ENCODE measurements at regions not wholly inside any gene's neighbourhood (a gene's known extent, or its start where the extent isn't known, plus 50 kb on each side); places are given as distances from the start of the nearest gene placed in this dataset.

- no peak for DNase-seq (ENCODE audit: low read depth)
These were observed 61.6 kb upstream of the HS6ST1 start for GRCh38 chr2:128380061-128380889.

DNA sequence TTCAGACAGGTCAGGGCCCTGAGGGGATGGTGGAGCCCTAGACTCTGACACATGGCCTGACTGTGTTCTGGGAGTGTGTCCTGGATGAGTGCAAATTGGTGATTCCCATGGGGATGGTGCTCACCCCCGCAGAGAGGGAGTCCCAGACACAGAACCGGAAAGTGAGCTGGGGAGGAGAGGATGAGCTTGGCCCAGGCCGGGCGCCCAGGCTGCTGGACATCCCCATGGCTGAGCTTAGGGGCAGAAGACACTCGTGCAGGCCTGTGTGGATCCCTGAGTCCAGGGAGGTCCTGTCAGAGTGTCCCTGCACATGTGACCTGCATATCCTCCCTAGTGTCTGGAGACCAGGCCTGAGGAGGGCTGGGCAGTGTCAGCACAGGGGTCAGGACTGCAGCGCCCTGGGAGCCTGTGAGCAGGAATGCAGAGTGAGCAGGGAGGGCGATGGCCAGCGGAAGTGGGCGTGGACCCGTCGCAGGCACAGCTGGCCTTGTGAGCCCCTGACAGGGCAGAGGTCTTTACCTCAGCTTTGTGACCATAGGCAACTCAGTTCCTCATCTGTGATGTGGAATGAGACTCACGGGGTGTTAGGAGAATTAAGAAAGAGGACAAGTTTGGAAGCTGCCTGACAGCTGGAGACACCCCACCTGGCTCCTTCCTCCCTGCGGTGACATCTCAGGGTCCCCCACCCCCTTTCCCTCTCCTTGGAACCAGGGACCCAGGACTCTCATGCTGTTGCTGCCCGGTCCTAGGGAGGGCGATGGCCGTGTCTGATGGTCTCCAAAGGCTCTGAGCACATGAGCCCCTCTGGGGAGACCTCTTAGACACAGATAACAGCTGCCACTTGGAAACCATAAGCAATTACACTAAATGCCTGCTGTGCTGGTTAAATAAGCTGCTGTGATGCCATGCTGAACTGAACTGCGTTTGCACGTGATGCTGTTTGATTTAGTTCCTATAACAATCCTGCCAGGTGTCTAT is 62.6 kb upstream of the HS6ST1 start:
- no peak for DNase-seq (ENCODE audit: low read depth)

DNA sequence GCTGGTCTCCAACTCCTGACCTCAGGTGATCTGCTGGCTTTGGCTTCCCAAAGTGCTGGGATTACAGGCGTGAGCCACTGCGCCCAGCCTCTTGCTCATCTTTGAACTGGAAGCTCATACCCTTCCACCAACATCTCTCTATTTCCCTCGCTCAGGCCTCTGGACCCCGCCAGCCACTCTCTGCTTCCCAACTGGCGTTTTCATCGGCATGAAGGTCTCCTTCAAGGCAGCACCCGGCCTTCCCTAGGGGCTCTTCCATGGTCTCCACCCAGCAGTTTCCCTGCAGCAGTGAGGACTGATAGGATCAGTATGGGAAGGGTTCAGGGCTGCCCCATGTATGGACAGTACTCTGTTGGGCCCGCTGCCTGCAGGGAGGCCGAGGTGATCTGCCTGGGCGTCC is 65.8 kb upstream of the HS6ST1 start:
- DNase-seq (ENCODE audit: low read depth), result no peak

DNA sequence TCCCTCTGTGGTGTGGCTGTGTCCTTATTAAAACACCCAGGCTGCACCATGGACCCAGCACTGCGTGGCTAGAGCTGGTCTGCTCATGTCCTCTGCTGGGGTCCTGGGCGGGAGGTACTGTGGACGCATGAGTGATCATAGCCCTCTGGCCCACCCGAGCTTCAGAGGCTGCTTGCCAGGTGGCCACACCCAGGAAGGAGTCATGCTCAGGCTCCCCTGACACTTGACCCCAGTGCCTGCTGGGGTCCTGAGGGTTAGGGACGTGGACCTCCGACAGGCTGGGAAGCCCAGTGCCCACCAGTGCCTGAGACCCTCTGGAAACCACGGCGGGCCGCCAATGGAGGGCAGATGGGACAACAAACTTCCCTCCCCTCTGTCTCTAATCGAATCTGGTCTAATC is 66.3 kb upstream of the HS6ST1 start:
- no peak for DNase-seq (ENCODE audit: low read depth)

- no peak for DNase-seq (ENCODE audit: low read depth)
These were observed 66.7 kb upstream of the HS6ST1 start for GRCh38 chr2:128385365-128385764.

DNA sequence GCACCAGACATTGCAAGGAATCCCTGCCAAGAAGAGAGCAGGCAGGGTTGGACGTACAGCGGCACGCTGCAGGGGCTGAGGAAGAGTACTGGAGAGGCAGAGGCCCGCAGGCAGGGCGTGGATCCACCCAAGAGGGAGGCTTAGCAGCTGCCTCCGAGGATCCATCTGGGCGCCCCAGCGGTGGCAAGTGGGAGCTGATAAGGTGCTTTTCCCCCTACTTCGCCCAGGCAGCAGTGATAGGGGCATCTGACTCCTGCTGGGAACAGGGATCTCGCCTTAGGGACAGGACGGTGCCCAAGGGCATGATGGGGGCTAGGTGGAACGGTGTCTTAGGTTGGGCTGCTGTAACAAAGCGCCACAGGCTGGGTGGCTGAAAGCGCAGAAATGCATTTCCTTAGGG is 67.4 kb upstream of the HS6ST1 start:
- no peak for DNase-seq (ENCODE audit: low read depth)

DNA sequence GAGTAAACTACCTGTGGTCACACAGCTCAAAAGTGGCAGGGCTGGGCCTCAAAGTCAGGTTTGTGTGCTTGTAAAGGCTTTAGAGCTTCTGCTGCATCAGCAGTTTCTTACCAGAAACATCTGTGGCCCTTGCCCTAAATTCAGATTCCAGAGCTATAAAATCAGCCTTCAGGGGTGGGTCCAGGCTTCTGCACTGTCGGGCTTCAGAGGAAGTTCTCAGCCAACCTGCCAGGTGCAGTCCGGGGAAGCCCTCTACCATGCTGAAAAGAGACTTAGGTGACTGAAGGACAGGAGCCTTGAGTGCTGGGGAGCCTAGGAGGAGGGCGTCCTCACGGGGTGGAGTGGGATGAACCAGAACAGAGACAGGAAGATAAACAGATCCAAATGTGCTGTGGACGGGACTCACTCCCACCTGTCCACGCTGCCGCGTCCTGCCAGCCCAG is 69.9 kb upstream of the HS6ST1 start:
- no peak for DNase-seq (ENCODE audit: low read depth)

DNA sequence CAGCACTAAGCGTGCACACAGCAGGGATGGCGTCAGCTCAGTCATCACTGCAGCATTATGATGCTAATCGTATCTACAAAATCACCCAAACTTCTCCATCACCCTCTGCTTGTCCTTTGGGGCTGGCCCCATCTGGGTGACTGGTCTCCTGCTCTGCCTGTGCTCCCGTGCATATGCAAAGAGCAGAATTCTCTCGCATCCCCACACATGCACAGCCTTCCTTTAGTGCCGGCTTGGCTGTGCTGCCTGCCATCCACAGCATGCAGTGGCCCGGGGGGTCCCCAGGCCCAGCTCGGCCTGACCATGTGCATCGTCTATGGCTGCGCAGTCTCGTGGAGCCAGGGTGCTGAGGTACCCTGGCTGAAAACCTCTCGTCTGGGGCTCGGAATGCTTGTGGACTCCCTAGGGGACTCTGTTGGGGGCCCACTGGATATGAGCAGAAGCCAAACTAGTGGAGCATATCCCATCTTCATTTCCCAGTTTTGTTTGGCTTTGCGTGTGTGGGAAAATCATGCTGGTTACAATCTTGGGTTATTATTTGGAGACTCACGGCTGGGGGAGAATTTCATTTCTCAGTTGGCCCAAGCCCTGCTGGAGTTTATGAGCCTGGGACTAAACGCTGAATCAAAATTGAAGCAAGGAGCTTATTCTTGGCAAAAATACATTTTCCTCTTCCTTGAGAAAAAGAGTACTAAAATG is 70.9 kb upstream of the HS6ST1 start:
- no peak for DNase-seq (ENCODE audit: low read depth)

GRCh38 chr2:128390256-128390990 is 71.8 kb upstream of the HS6ST1 start:
- DNase-seq (ENCODE audit: low read depth), result no peak

- DNase-seq (ENCODE audit: low read depth), result no peak
These were observed 72.4 kb upstream of the HS6ST1 start for GRCh38 chr2:128390991-128391630.

DNA sequence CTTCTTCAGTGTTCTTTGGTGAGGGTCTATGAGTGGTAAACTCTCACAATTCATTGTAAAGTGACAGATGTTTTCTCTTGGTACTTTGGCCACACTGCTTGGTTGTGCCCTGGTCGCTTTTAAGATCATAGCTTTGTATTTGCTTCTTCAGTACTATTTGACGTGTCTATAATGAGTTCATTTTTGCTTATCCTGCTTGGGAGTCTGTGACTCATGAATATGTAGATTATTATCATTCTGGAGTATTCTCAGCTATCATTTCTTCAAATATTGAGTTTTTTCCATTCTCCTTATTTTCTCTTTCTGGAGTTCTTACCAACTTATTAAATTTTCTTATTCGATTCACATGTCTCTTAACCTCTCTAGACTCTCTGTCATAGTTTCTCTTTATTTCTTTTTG is 73.0 kb upstream of the HS6ST1 start:
- no peak for DNase-seq (ENCODE audit: low read depth)

DNA sequence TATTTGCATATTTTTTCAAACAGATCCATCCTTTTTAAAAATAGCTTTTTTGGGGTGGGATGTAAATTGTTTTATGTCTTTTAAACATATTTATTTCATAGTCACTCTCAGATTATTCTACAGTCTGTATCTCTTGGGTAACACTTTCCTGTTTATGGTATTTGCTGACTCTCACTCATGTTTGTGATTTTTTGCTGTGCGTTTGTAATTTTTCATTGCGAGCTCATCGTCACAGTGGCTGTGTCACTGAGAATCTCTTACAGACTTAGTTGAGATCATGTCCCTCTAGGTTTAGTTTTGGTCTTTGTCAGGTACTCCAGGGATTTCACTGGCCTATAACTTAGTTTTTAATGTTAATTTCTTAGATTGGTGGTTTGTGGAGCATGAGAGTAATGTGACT is 73.5 kb upstream of the HS6ST1 start:
- DNase-seq (ENCODE audit: low read depth), result no peak

GRCh38 chr2:128394007-128394730 is 75.5 kb upstream of the HS6ST1 start:
- DNase-seq (ENCODE audit: low read depth), result no peak

DNA sequence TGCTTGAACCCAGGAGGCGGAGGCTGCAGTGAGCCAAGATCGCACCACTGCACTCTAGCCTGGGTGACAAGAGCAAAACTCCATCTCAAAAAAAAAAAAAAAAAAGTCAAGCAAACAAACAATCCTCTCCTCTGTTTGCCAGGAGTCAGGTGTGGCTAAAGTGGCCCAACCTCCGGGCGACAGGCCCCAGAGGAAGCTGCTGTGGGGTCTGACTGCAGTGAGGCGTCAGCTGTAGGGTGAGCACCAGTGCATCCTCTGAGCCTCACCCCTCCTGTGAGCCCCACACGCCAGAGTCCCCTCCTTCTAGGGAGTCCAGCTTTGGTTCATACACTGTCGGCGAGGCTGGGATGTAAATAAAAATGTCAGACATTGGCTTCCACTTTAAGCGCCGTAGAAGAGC is 76.5 kb upstream of the HS6ST1 start:
- no peak for DNase-seq (ENCODE audit: low read depth)

- DNase-seq (ENCODE audit: low read depth), result no peak
These were observed 77.2 kb upstream of the HS6ST1 start for GRCh38 chr2:128395640-128396499.

- no peak for DNase-seq (ENCODE audit: low read depth)
These were observed 77.8 kb upstream of the HS6ST1 start for GRCh38 chr2:128396500-128396891.

GRCh38 chr2:128396946-128397345 is 78.3 kb upstream of the HS6ST1 start:
- no peak for DNase-seq (ENCODE audit: low read depth)

- no peak for DNase-seq (ENCODE audit: low read depth)
These were observed 80.6 kb upstream of the HS6ST1 start for GRCh38 chr2:128399256-128399655.

GRCh38 chr2:128399690-128400291 is 81.1 kb upstream of the HS6ST1 start:
- no peak for DNase-seq (ENCODE audit: low read depth)
